ENCODE measurements at regions not wholly inside any gene's neighbourhood (a gene's known extent, or its start where the extent isn't known, plus 50 kb on each side); places are given as distances from the start of the nearest gene placed in this dataset.
"Not testable (repeated sequence)": the region's sequence is repeated elsewhere in the genome, so short reads cannot be mapped to it uniquely, and the experiment has no call there.

GRCh38 chr1:240722788-240723187, 110.8 kb upstream of the GREM2 start:
- no peaks in the 10 kb centered on the region for H3K36me3 ChIP-seq
- no peaks in the 10 kb centered on the region for H3K4me1 ChIP-seq
- no peak overlapping the region for H3K27ac ChIP-seq (replicated peaks)
- H3K9me3 ChIP-seq (replicated peaks), result peaks cover 17% of the 10 kb centered on the region
- TF ChIP-seq CTCF (IDR thresholded peaks at IDR 0.05; ENCODE audit: borderline replicate concordance), result no peak
- no peaks in the 10 kb centered on the region for H3K27me3 ChIP-seq (ENCODE audit: low read depth)
- intact Hi-C loops (cut with micrococcal nuclease), result no loop called here
- no peak overlapping the region for H3K4me3 ChIP-seq
- no peak for DNase-seq

GRCh38 chr1:240720976-240721375, 109.0 kb upstream of the GREM2 start:
- no peaks in the 10 kb centered on the region for H3K36me3 ChIP-seq
- no peaks in the 10 kb centered on the region for H3K4me1 ChIP-seq
- no peaks in the 10 kb centered on the region for H3K27me3 ChIP-seq (ENCODE audit: low read depth)
- no peak for TF ChIP-seq CTCF (IDR thresholded peaks at IDR 0.05; ENCODE audit: borderline replicate concordance)
- no peak overlapping the region for H3K4me3 ChIP-seq
- no peak for DNase-seq
- intact Hi-C loops (cut with micrococcal nuclease), result no loop called here
- H3K27ac ChIP-seq (replicated peaks), result no peak overlapping the region
- peaks cover 9% of the 10 kb centered on the region for H3K9me3 ChIP-seq (replicated peaks)

- Histone ChIP-seq H3K4me3 (no peak overlapping the region), H3K9me3 (replicated peaks) (peaks cover under 1% of the 10 kb centered on the region), H3K27me3 (ENCODE audit: low read depth) (no peaks in the 10 kb centered on the region), H3K27ac (replicated peaks) (no peak overlapping the region), H3K4me1 (no peaks in the 10 kb centered on the region), H3K36me3 (no peaks in the 10 kb centered on the region)
- intact Hi-C loops (cut with micrococcal nuclease), result no loop called here
- no peak for DNase-seq
- no peak for TF ChIP-seq CTCF (IDR thresholded peaks at IDR 0.05; ENCODE audit: borderline replicate concordance)
Measured at GRCh38 chr1:240719953-240720700, 108.2 kb upstream of the GREM2 start.

GRCh38 chr1:240716538-240716937, 104.6 kb upstream of the GREM2 start:
- H3K36me3 ChIP-seq; intact Hi-C loops (cut with micrococcal nuclease); H3K9me3 ChIP-seq (replicated peaks); H3K4me3 ChIP-seq; H3K27ac ChIP-seq (replicated peaks); H3K27me3 ChIP-seq (ENCODE audit: low read depth); H3K4me1 ChIP-seq; DNase-seq: not testable (repeated sequence)

GRCh38 chr1:240714568-240715292, 102.8 kb upstream of the GREM2 start:
- Histone ChIP-seq H3K9me3 (replicated peaks) (no peaks in the 10 kb centered on the region), H3K4me3 (no peak overlapping the region), H3K36me3 (no peaks in the 10 kb centered on the region), H3K27me3 (ENCODE audit: low read depth) (no peaks in the 10 kb centered on the region), H3K27ac (replicated peaks) (no peak overlapping the region), H3K4me1 (no peaks in the 10 kb centered on the region)
- intact Hi-C loops (cut with micrococcal nuclease), result no loop called here
- DNase-seq, result no peak
- TF ChIP-seq CTCF (IDR thresholded peaks at IDR 0.05; ENCODE audit: borderline replicate concordance), result no peak

Data from left ventricle myocardium inferior (tissue), 1 donor.